ENCODE measurements at regions not wholly inside any gene's neighbourhood (a gene's known extent, or its start where the extent isn't known, plus 50 kb on each side); places are given as distances from the start of the nearest gene placed in this dataset.

GRCh38 chr7:148523550-148523949 is 67.0 kb upstream of the C7orf33 start:
- no peak for TF ChIP-seq CTCF (IDR thresholded peaks at IDR 0.05)
- intact Hi-C loops (cut with micrococcal nuclease), result no loop called here
- no peaks in the 10 kb centered on the region for H3K27me3 Mint-ChIP-seq
- ATAC-seq (ENCODE audit: low read depth), result no peak
- no peaks in the 10 kb centered on the region for H3K36me3 Mint-ChIP-seq (ENCODE audit: low read depth)
- DNase-seq, result no peak
- H3K9me3 Mint-ChIP-seq, result no peaks in the 10 kb centered on the region
- no peak overlapping the region for H3K4me3 Mint-ChIP-seq
- ChIA-PET CTCF (interaction anchor here (1.6 kb wide), 1 partner anchor 258 kb away, joined by 4 read pairs; no protein-coding TSS in a partner anchor), POLR2A (no interaction called here)
- no peak overlapping the region for H3K27ac Mint-ChIP-seq
- H3K4me1 Mint-ChIP-seq, result peaks cover 40% of the 10 kb centered on the region

GRCh38 chr7:148524479-148525224 is 65.9 kb upstream of the C7orf33 start:
- DNase-seq (no peak), ATAC-seq (ENCODE audit: low read depth) (no peak)
- CTCF ChIA-PET, result interaction anchor here (0.9 to 5.2 kb wide), 2 partner anchors 19 to 260 kb away, joined by 4 to 43 read pairs; no protein-coding TSS in a partner anchor
- Mint-ChIP-seq H3K9me3 (no peaks in the 10 kb centered on the region), H3K27ac (peak overlapping the region; percentile 3), H3K4me3 (no peak overlapping the region), H3K27me3 (no peaks in the 10 kb centered on the region), H3K4me1 (peaks cover 32% of the 10 kb centered on the region), H3K36me3 (ENCODE audit: low read depth) (no peaks in the 10 kb centered on the region)
- intact Hi-C loops (cut with micrococcal nuclease), result no loop called here
- no peak for TF ChIP-seq CTCF (IDR thresholded peaks at IDR 0.05)
- POLR2A ChIA-PET, result interaction anchor here (1.4 kb wide), 1 partner anchor 18 kb away, joined by 4 read pairs; no protein-coding TSS in a partner anchor

GRCh38 chr7:148527717-148528168 is 62.8 kb upstream of the C7orf33 start:
- Mint-ChIP-seq H3K4me3 (no peak overlapping the region), H3K27ac (no peak overlapping the region), H3K36me3 (ENCODE audit: low read depth) (no peaks in the 10 kb centered on the region), H3K9me3 (no peaks in the 10 kb centered on the region), H3K4me1 (peaks cover 28% of the 10 kb centered on the region), H3K27me3 (no peaks in the 10 kb centered on the region)
- ChIA-PET CTCF (interaction anchor here (0.6 to 5.2 kb wide), 6 partner anchors 10 to 758 kb away, joined by 3 to 43 read pairs (median 16); no protein-coding TSS in a partner anchor), POLR2A (interaction anchor here (0.8 to 1.3 kb wide), 3 partner anchors 13 to 25 kb away, joined by 3 to 4 read pairs (median 3); no protein-coding TSS in a partner anchor)
- DNase-seq (peak; percentile 54), ATAC-seq (ENCODE audit: low read depth) (peak; percentile 94)
- intact Hi-C loops (cut with micrococcal nuclease), result loop anchor here (1.0 to 2.0 kb wide), 3 partner anchors 23 to 413 kb away; no protein-coding TSS in a partner anchor
- peak; percentile 25 for TF ChIP-seq CTCF (IDR thresholded peaks at IDR 0.05)

GRCh38 chr7:148535217-148535616 is 55.3 kb upstream of the C7orf33 start:
- H3K36me3 Mint-ChIP-seq (ENCODE audit: low read depth), result no peaks in the 10 kb centered on the region
- H3K4me3 Mint-ChIP-seq, result peak overlapping the region; percentile 61
- peaks cover 3% of the 10 kb centered on the region for H3K4me1 Mint-ChIP-seq
- POLR2A ChIA-PET, result interaction anchor here (0.6 to 0.7 kb wide), 4 partner anchors 8 to 421 kb away, joined by 3 to 5 read pairs (median 4); no protein-coding TSS in a partner anchor
- no peaks in the 10 kb centered on the region for H3K27me3 Mint-ChIP-seq
- ATAC-seq (ENCODE audit: low read depth) (peak; percentile 71), DNase-seq (no peak)
- no peaks in the 10 kb centered on the region for H3K9me3 Mint-ChIP-seq
- TF ChIP-seq CTCF (IDR thresholded peaks at IDR 0.05), result no peak
- intact Hi-C loops (cut with micrococcal nuclease), result no loop called here
- no peak overlapping the region for H3K27ac Mint-ChIP-seq
- CTCF ChIA-PET, result no interaction called here

- Mint-ChIP-seq H3K9me3 (no peaks in the 10 kb centered on the region), H3K36me3 (ENCODE audit: low read depth) (no peaks in the 10 kb centered on the region), H3K27ac (no peak overlapping the region), H3K4me1 (peaks cover 3% of the 10 kb centered on the region), H3K4me3 (no peak overlapping the region), H3K27me3 (no peaks in the 10 kb centered on the region)
- ATAC-seq (ENCODE audit: low read depth) (no peak), DNase-seq (no peak)
- intact Hi-C loops (cut with micrococcal nuclease), result no loop called here
- ChIA-PET CTCF (no interaction called here), POLR2A (no interaction called here)
- TF ChIP-seq CTCF (IDR thresholded peaks at IDR 0.05), result no peak
Observed at GRCh38 chr7:148537435-148537834, 53.1 kb upstream of the C7orf33 start.
